SK-N-SH (cell line): ENCODE measurements at regions not wholly inside any gene's neighbourhood (a gene's known extent, or its start where the extent isn't known, plus 50 kb on each side); places are given as distances from the start of the nearest gene placed in this dataset.

ENCODE experiments used
- CTCF ChIA-PET: fragments of 300-600, 350-600 bp; formaldehyde crosslinking; extraction: SDS; loops from one replicate; lab custom pipeline; 2021; lab: Yijun Ruan, JAX
- POLR2A ChIA-PET: fragments of 350-600 bp; sonication (Branson Sonifier 250); formaldehyde crosslinking; extraction: SDS; loops from one replicate; lab custom pipeline; 2020; ENCODE audit warnings: antibody characterized with exemption, inconsistent platforms; lab: Yijun Ruan, JAX
- DNase-seq: peaks from one replicate; pipeline ENCODE4 v3.0.0; 2012
- H2AFZ ChIP-seq: fragments of 200-600 bp; sonication (generic); 2 replicates; pipeline ENCODE4 v1.8.1; 2016; ENCODE audit warnings: antibody characterized with exemption, mild to moderate bottlenecking, low read depth
- H3F3A ChIP-seq: fragments of 200-600 bp; sonication (generic); replicated peaks from 2 replicates; pipeline ENCODE3; 2016; ENCODE audit warnings: antibody characterized with exemption, mild to moderate bottlenecking; ENCODE audit not compliant: insufficient read depth
- H3K27ac ChIP-seq, 2 experiments: fragments of 200-500 bp in 1 of 2; fragments of 200-600 bp in 1 of 2; sonication (Bioruptor generic) in 1 of 2; sonication (generic), shearing (Covaris generic) in 1 of 2; 2 replicates each; pipeline versions ENCODE4 v1.5.1 to v1.6.1; 2014 to 2016; ENCODE audit warnings: low read depth in 2 of 2, inconsistent platforms in 1 of 2, low read length in 1 of 2, mild to moderate bottlenecking in 1 of 2, mixed read lengths in 1 of 2
- H3K27me3 ChIP-seq: fragments of 200-600 bp; sonication (generic), shearing (Covaris generic); 2 replicates; pipeline ENCODE4 v1.6.1; 2016; ENCODE audit warnings: mixed run types; ENCODE audit not compliant: insufficient read depth
- H3K36me3 ChIP-seq, 2 experiments: fragments of 200-500 bp in 1 of 2; fragments of 200-600 bp in 1 of 2; sonication (Bioruptor generic) in 1 of 2; sonication (generic) in 1 of 2; replicated peaks in 1 of 2; 2 replicates each; pipeline versions ENCODE3 to v1.5.1; 2014 to 2016; ENCODE audit warnings: low read length in 1 of 2, mild to moderate bottlenecking in 1 of 2; ENCODE audit not compliant: insufficient read depth in 2 of 2, control insufficient read depth in 1 of 2
- H3K4me1 ChIP-seq, 2 experiments: fragments of 200-500 bp in 1 of 2; fragments of 200-600 bp in 1 of 2; sonication (Bioruptor generic) in 1 of 2; sonication (generic), shearing (Covaris generic) in 1 of 2; 2 replicates each; pipeline versions ENCODE4 v1.5.1 to v1.6.1; 2014 to 2016; ENCODE audit warnings: low read depth in 1 of 2, low read length in 1 of 2, mixed run types in 1 of 2; ENCODE audit not compliant: insufficient read depth in 2 of 2, control insufficient read depth in 1 of 2
- H3K4me2 ChIP-seq: fragments of 200-600 bp; sonication (generic), shearing (Covaris generic); 2 replicates; pipeline ENCODE4 v1.6.1; 2017; ENCODE audit warnings: mixed run types
- H3K4me3 ChIP-seq, 2 experiments: fragments of 200-500 bp in 1 of 2; fragments of 200-600 bp in 1 of 2; sonication (Bioruptor generic) in 1 of 2; sonication (generic), shearing (Covaris generic) in 1 of 2; 2 replicates each; pipeline versions ENCODE4 v1.5.1 to v1.8.1; 2014 to 2016; ENCODE audit warnings: low read depth in 2 of 2, inconsistent platforms in 1 of 2, low read length in 1 of 2, mild to moderate bottlenecking in 1 of 2, mixed read lengths in 1 of 2, moderate library complexity in 1 of 2
- H3K79me2 ChIP-seq: fragments of 200-600 bp; sonication (generic); 2 replicates; pipeline ENCODE4 v1.8.1; 2017; ENCODE audit warnings: mild to moderate bottlenecking; ENCODE audit not compliant: insufficient read depth
- H3K9ac ChIP-seq: fragments of 200-600 bp; sonication (generic); 2 replicates; pipeline ENCODE4 v1.6.1; 2017; ENCODE audit warnings: mixed run types
- H3K9me2 ChIP-seq: fragments of 200-600 bp; sonication (generic); 2 replicates; pipeline ENCODE4 v1.6.1; 2017; ENCODE audit warnings: mixed run types
- H3K9me3 ChIP-seq: fragments of 200-600 bp; sonication (generic); 2 replicates; pipeline ENCODE4 v1.6.1; 2017; ENCODE audit warnings: mixed run types, mild to moderate bottlenecking, moderate library complexity
- H4K20me1 ChIP-seq: fragments of 200-600 bp; sonication (generic); 2 replicates; pipeline ENCODE4 v1.6.1; 2017; ENCODE audit warnings: mild to moderate bottlenecking, mixed run types; ENCODE audit not compliant: insufficient read depth
- ELF1 ChIP-seq: IDR thresholded peaks from 2 replicates; pipeline ENCODE4 v1.4.0; 2012
- EP300 ChIP-seq, 2 experiments: IDR thresholded peaks; 2 replicates each; pipeline versions ENCODE4 v1.4.0 to v1.6.1; 2012; ENCODE audit warnings: borderline replicate concordance in 1 of 2, low read depth in 1 of 2, low read length in 1 of 2
- FOSL2 ChIP-seq: IDR thresholded peaks from 2 replicates; pipeline ENCODE4 v1.4.0; 2012; ENCODE audit warnings: low read depth, mild to moderate bottlenecking, moderate library complexity, borderline replicate concordance
- FOXJ3 ChIP-seq: sonication (generic); formaldehyde crosslinking; IDR thresholded peaks from 2 replicates; pipeline ENCODE4 v1.5.1; 2020; ENCODE audit warnings: mild to moderate bottlenecking, missing genetic modification reagents
- FOXM1 ChIP-seq: IDR thresholded peaks from 2 replicates; pipeline ENCODE4 v1.4.0; 2012; ENCODE audit warnings: low read depth, mild to moderate bottlenecking
- GABPA ChIP-seq: IDR thresholded peaks from 2 replicates; pipeline ENCODE4 v1.4.0; 2012; ENCODE audit warnings: low read depth, mild to moderate bottlenecking
- GATA2 ChIP-seq: sonication (generic); formaldehyde crosslinking; IDR thresholded peaks from 2 replicates; pipeline ENCODE4 v1.5.0; 2020; ENCODE audit warnings: mild to moderate bottlenecking, missing genetic modification reagents
- JUND ChIP-seq: IDR thresholded peaks from 2 replicates; pipeline ENCODE4 v1.4.0; 2012
- MEF2A ChIP-seq: IDR thresholded peaks from 2 replicates; pipeline ENCODE4 v1.4.0; 2012; ENCODE audit warnings: low read depth, borderline replicate concordance
- MXI1 ChIP-seq: IDR thresholded peaks from 2 replicates; pipeline ENCODE4 v1.6.1; 2012; ENCODE audit warnings: mild to moderate bottlenecking, low read depth, low read length, improper control_type of control experiment
- NFIC ChIP-seq: IDR thresholded peaks from 2 replicates; pipeline ENCODE4 v1.4.0; 2012; ENCODE audit warnings: borderline replicate concordance
- RXRA ChIP-seq: IDR thresholded peaks from 2 replicates; pipeline ENCODE4 v1.4.0; 2012; ENCODE audit warnings: low read depth, mild to moderate bottlenecking, borderline replicate concordance
- SMC3 ChIP-seq: IDR thresholded peaks from 2 replicates; pipeline ENCODE4 v1.6.1; 2012; ENCODE audit warnings: low read depth, low read length, improper control_type of control experiment
- TCF12 ChIP-seq: IDR thresholded peaks from 2 replicates; pipeline ENCODE4 v1.4.0; 2012
- WGBS: methylation state at CpG from one replicate; pipeline ENCODE4 v1.1.6; 2017; ENCODE audit warnings: low lambda C conversion rate; 5-methylcytosine and 5-hydroxymethylcytosine counted together
- TF ChIP-seq, protein P1 (sequence below): fragments of 150-350 bp; IDR thresholded peaks from 2 replicates; pipeline ENCODE4 v1.6.1; 2016; ENCODE audit warnings: mild to moderate bottlenecking, low read depth, low read length
- TF ChIP-seq, protein P2 (sequence below): IDR thresholded peaks from 2 replicates; pipeline ENCODE4 v1.4.0; 2012; ENCODE audit warnings: low read depth, borderline replicate concordance
- TF ChIP-seq, protein P3 (sequence below): fragments of 200-600 bp; sonication (generic); IDR thresholded peaks from 2 replicates; pipeline ENCODE4 v1.6.1; 2017; ENCODE audit warnings: antibody characterized with exemption, mild to moderate bottlenecking, moderate library complexity
- TF ChIP-seq, protein P4 (sequence below): fragments of 150-350 bp; IDR thresholded peaks from 2 replicates; pipeline ENCODE4 v1.6.1; 2017; ENCODE audit warnings: antibody characterized with exemption, low read length, low read depth, borderline replicate concordance
- TF ChIP-seq, protein P5 (sequence below): IDR thresholded peaks from 2 replicates; pipeline ENCODE4; 2012
- TF ChIP-seq, protein P6 (sequence below): IDR thresholded peaks from 2 replicates; pipeline ENCODE4 v1.4.0; 2012; ENCODE audit warnings: low read depth, borderline replicate concordance

DNA sequence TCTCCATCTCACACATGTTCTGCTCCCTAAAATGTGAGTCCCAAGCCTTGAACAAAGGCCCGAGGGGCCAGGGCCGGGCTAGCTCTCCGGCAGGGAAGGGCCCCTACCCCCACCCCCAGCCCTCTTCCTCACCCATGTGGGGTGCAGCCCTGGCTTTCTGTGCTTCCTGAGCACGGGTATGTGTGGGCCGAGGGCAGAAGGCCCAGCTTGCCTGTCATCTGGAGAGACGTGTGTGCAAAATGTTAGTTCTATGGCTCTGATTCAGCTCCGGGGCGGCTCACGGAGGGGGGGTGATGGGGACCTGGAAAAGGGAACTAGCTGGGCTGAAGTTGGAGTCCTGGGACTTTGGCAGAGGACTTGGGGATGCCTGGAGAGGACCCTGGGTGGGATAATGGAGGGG, 90.3 kb upstream of the ARAP3 start:
- TF ChIP-seq, protein P1, sequence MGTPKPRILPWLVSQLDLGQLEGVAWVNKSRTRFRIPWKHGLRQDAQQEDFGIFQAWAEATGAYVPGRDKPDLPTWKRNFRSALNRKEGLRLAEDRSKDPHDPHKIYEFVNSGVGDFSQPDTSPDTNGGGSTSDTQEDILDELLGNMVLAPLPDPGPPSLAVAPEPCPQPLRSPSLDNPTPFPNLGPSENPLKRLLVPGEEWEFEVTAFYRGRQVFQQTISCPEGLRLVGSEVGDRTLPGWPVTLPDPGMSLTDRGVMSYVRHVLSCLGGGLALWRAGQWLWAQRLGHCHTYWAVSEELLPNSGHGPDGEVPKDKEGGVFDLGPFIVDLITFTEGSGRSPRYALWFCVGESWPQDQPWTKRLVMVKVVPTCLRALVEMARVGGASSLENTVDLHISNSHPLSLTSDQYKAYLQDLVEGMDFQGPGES, result no peak
- TF ChIP-seq RXRA (no peak), MXI1 (no peak), NFIC (no peak), JUND (no peak), FOSL2 (no peak), GATA2 (CRISPR knock-in tag) (no peak), TCF12 (no peak)
- TF ChIP-seq, protein P2, sequence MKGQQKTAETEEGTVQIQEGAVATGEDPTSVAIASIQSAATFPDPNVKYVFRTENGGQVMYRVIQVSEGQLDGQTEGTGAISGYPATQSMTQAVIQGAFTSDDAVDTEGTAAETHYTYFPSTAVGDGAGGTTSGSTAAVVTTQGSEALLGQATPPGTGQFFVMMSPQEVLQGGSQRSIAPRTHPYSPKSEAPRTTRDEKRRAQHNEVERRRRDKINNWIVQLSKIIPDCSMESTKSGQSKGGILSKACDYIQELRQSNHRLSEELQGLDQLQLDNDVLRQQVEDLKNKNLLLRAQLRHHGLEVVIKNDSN, result no peak
- Histone ChIP-seq H3K36me3 (no peaks in the 10 kb centered on the region), H3K9me2 (no peaks in the 10 kb centered on the region), H4K20me1 (no peaks in the 10 kb centered on the region), H2AFZ (no peak overlapping the region), H3K9ac (no peak overlapping the region), H3F3A (no peaks in the 10 kb centered on the region), H3K79me2 (no peaks in the 10 kb centered on the region), H3K27me3 (no peaks in the 10 kb centered on the region), H3K9me3 (no peaks in the 10 kb centered on the region), H3K4me2 (no peak overlapping the region), H3K27ac (no peak overlapping the region), H3K4me1 (no peaks in the 10 kb centered on the region; a peak in 1 of 4 replicates), H3K4me3 (no peak overlapping the region)
- DNase-seq, result no peak
- 41% methylated on average over 9 of the region's 9 CpGs for WGBS
- ChIA-PET CTCF (interaction anchor here (0.9 to 1.5 kb wide), 8 partner anchors 15 to 188 kb away, joined by 3 to 6 read pairs (median 3); partner anchors contain the start of gene PCDH1), POLR2A (no interaction called here)

DNA sequence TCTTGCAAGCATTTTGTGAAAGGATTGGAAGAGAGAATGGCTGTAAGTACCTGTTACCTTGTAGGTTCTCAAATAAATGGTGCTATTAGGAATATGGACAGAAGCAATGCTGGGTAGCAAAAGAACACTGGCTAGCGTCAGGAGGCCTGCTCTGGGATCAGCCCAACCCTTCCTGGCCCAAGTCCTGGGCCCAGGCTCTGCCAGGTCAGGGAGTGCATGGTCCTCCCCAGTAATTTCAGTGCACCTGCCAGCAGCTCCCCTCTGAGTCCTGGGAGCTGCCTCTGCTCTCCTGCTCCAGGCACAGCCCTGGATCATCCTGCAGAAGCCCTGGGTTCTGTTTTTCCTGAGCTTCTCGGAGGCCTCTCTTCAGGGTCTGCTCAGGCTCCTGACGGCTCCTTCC, 89.5 kb upstream of the ARAP3 start:
- Histone ChIP-seq H3K4me3 (no peak overlapping the region), H3F3A (no peaks in the 10 kb centered on the region), H4K20me1 (no peaks in the 10 kb centered on the region), H3K27me3 (no peaks in the 10 kb centered on the region), H3K79me2 (no peaks in the 10 kb centered on the region), H3K36me3 (no peaks in the 10 kb centered on the region), H3K4me2 (no peak overlapping the region), H3K4me1 (no peaks in the 10 kb centered on the region; a peak in 1 of 4 replicates), H2AFZ (no peak overlapping the region), H3K9ac (no peak overlapping the region), H3K9me3 (no peaks in the 10 kb centered on the region), H3K27ac (no peak overlapping the region), H3K9me2 (no peaks in the 10 kb centered on the region)
- no peak for DNase-seq
- POLR2A ChIA-PET, result no interaction called here
- CTCF ChIA-PET, result interaction anchor here (0.9 to 1.5 kb wide), 7 partner anchors 15 to 189 kb away, joined by 3 to 6 read pairs (median 3); partner anchors contain the start of gene PCDH1
- 40% methylated on average over 3 of the region's 3 CpGs for WGBS
- TF ChIP-seq JUND (no peak), FOXJ3 (no peak), TCF12 (no peak), SMC3 (no peak), MEF2A (no peak), EP300 (IDR thresholded peaks at IDR 0.05; ENCODE audit: borderline replicate concordance in 1 of 2, low read depth in 1 of 2, low read length in 1 of 2) (no peak), FOXM1 (no peak), NFIC (no peak), FOSL2 (no peak), GABPA (no peak), ELF1 (no peak)
- TF ChIP-seq, protein P3, sequence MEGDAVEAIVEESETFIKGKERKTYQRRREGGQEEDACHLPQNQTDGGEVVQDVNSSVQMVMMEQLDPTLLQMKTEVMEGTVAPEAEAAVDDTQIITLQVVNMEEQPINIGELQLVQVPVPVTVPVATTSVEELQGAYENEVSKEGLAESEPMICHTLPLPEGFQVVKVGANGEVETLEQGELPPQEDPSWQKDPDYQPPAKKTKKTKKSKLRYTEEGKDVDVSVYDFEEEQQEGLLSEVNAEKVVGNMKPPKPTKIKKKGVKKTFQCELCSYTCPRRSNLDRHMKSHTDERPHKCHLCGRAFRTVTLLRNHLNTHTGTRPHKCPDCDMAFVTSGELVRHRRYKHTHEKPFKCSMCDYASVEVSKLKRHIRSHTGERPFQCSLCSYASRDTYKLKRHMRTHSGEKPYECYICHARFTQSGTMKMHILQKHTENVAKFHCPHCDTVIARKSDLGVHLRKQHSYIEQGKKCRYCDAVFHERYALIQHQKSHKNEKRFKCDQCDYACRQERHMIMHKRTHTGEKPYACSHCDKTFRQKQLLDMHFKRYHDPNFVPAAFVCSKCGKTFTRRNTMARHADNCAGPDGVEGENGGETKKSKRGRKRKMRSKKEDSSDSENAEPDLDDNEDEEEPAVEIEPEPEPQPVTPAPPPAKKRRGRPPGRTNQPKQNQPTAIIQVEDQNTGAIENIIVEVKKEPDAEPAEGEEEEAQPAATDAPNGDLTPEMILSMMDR, result no peak
- TF ChIP-seq, protein P4, sequence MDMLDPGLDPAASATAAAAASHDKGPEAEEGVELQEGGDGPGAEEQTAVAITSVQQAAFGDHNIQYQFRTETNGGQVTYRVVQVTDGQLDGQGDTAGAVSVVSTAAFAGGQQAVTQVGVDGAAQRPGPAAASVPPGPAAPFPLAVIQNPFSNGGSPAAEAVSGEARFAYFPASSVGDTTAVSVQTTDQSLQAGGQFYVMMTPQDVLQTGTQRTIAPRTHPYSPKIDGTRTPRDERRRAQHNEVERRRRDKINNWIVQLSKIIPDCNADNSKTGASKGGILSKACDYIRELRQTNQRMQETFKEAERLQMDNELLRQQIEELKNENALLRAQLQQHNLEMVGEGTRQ, result no peak
- TF ChIP-seq, protein P2, result no peak
- TF ChIP-seq, protein P5, sequence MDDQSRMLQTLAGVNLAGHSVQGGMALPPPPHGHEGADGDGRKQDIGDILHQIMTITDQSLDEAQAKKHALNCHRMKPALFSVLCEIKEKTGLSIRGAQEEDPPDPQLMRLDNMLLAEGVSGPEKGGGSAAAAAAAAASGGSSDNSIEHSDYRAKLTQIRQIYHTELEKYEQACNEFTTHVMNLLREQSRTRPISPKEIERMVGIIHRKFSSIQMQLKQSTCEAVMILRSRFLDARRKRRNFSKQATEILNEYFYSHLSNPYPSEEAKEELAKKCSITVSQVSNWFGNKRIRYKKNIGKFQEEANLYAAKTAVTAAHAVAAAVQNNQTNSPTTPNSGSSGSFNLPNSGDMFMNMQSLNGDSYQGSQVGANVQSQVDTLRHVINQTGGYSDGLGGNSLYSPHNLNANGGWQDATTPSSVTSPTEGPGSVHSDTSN, result no peak
- TF ChIP-seq, protein P6, sequence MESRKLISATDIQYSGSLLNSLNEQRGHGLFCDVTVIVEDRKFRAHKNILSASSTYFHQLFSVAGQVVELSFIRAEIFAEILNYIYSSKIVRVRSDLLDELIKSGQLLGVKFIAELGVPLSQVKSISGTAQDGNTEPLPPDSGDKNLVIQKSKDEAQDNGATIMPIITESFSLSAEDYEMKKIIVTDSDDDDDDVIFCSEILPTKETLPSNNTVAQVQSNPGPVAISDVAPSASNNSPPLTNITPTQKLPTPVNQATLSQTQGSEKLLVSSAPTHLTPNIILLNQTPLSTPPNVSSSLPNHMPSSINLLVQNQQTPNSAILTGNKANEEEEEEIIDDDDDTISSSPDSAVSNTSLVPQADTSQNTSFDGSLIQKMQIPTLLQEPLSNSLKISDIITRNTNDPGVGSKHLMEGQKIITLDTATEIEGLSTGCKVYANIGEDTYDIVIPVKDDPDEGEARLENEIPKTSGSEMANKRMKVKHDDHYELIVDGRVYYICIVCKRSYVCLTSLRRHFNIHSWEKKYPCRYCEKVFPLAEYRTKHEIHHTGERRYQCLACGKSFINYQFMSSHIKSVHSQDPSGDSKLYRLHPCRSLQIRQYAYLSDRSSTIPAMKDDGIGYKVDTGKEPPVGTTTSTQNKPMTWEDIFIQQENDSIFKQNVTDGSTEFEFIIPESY, result no peak
